ENCODE measurements at regions not wholly inside any gene's neighbourhood (a gene's known extent, or its start where the extent isn't known, plus 50 kb on each side); places are given as distances from the start of the nearest gene placed in this dataset.

DNA sequence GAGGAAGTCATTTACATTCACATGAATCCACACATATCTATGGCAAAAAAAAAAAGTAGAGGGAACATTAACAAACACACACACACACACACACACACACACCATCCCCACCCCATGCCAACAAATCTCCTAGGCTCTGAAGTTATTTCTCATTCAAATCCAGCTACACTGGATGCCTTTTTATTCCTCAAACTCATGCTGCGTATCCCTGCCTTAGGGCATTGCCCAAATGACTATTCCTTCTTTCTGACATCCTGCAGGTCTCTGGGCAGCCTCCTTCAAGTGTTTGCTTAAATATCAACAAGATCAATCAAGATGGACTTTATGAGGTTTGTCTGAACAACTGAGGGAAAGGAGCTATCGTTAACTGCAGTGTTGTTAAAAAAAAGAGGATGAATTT lies 106.5 kb upstream of the FAM9A start:
- TF ChIP-seq, protein P1, sequence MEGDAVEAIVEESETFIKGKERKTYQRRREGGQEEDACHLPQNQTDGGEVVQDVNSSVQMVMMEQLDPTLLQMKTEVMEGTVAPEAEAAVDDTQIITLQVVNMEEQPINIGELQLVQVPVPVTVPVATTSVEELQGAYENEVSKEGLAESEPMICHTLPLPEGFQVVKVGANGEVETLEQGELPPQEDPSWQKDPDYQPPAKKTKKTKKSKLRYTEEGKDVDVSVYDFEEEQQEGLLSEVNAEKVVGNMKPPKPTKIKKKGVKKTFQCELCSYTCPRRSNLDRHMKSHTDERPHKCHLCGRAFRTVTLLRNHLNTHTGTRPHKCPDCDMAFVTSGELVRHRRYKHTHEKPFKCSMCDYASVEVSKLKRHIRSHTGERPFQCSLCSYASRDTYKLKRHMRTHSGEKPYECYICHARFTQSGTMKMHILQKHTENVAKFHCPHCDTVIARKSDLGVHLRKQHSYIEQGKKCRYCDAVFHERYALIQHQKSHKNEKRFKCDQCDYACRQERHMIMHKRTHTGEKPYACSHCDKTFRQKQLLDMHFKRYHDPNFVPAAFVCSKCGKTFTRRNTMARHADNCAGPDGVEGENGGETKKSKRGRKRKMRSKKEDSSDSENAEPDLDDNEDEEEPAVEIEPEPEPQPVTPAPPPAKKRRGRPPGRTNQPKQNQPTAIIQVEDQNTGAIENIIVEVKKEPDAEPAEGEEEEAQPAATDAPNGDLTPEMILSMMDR (conservative IDR thresholded peaks at IDR 0.05; ENCODE audit: low read depth, low read length): no peak
- no peak for DNase-seq (ENCODE audit: low read depth)
- H3K4me3 ChIP-seq (ENCODE audit: low read depth, low read length): no peak overlapping the region

DNA sequence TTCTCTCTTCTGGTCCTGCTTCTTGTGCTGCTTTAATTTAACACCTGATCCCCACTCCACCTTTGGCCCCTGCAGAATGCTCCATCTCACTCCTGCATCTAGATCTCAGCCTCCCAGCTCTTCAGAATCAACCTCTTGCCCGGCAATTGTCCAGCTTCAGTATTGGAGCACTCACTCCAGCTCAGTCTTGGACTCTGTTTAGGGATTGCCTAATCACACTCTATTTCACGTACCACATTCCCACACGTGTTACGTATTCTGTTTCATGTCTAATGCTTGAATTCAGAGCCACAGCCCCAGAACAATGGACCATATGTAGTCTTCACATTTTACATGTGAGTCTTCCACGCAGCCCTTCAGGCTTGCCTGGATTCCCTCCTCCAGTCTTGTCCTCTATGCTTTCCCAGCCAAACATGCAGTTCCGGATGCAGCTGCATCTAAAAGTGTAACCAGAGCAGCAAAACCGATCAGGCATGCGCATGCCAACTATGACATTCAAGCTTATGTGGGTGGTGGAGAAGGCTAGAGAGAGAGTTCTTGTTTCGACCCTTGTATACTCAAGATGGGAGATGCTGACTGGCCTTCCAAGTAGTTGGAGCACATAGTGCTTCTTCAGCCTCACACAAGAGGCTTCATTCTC lies 105.2 kb upstream of the FAM9A start:
- TF ChIP-seq, protein P1 (conservative IDR thresholded peaks at IDR 0.05; ENCODE audit: low read depth, low read length): no peak

DNA sequence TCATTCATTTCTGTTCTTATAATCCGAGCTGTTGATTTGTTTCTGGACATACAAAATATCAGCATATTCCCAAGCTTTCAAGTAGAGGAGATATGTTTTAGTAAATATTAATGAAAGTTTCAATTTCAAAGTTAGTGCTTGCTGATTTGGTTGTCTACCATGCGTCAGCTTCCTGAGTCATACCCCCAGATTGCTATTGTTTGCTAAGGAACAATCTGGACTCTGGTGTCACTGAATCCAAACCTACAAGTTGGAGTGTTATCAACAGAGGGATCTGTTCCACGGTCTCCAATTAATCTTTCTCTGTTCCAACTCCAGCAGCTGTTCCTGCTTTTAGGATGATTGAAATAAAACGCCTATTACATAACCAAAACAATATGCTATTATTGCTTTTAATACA lies 96.1 kb upstream of the FAM9A start:
- TF ChIP-seq, protein P1 (conservative IDR thresholded peaks at IDR 0.05; ENCODE audit: low read depth, low read length): no peak
- H3K4me3 ChIP-seq (ENCODE audit: low read depth, low read length): no peak overlapping the region
- no peak for DNase-seq (ENCODE audit: low read depth)

More for the DNA sequence above, 105.2 kb upstream of the FAM9A start:
- DNase-seq (ENCODE audit: low read depth): no peak
- H3K4me3 ChIP-seq (ENCODE audit: low read depth, low read length): no peak overlapping the region

DNA sequence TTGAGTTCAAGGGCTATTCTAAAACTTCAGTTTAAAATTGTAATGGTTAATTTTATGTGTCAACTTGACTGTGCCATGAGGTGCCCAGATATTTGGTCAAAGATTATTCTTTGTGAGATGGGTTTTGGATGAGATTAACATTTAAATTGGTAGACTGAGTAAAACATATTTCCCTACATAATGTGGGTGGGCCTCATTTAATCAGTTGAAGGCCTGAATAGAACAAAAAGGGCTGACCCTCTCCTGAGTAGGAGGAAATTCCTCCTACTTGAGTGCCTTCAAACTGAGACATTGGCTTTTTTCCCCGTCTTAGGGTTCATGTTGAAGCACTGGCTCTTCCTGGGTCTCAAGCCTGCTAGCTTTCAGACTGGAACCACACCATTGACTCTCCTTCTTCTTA lies 89.6 kb upstream of the FAM9A start:
- TF ChIP-seq, protein P1 (conservative IDR thresholded peaks at IDR 0.05; ENCODE audit: low read depth, low read length): no peak
- no peak for DNase-seq (ENCODE audit: low read depth)
- no peak overlapping the region for H3K4me3 ChIP-seq (ENCODE audit: low read depth, low read length)

DNA sequence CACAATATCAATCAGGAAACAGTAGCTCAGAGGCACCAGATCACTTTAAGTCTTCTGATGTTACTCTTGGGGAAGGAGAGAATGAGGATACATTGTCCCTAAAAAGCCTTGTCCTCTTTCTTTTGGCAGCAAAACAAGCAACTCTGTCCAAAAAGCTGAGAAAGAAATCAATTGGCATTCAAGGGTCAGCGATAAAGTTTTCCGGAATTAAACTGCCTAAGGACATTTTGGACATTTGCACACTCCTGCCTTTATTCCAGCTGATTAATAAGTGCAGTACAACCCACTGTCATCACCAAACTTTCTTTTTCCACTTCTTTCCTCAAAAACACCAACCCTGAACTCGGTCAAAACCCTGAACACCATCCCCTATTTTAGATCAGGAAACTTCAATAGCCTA lies 85.8 kb upstream of the FAM9A start:
- H3K4me3 ChIP-seq (ENCODE audit: low read depth, low read length): no peak overlapping the region
- no peak for DNase-seq (ENCODE audit: low read depth)
- TF ChIP-seq, protein P1 (conservative IDR thresholded peaks at IDR 0.05; ENCODE audit: low read depth, low read length): no peak

DNA sequence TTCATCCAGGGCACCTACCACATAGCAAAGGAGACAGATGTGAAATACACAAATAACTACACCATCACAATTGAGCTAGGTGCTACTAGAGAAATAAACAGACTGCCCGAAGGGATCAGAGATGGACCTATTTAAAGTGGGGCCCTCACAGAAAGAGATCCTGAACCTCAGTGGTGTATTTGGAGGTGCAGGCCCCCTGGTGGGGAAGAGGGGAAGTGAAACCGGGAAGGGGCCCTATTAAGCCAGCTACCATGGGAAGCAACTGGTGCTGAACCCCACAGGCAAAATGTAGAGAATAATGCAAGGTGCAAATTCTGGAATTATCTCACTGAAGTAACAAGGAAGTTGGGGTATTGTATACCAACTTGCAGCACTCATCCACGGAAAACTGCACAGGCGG lies 78.6 kb upstream of the FAM9A start:
- no peak for DNase-seq (ENCODE audit: low read depth)
- TF ChIP-seq, protein P1 (conservative IDR thresholded peaks at IDR 0.05; ENCODE audit: low read depth, low read length): peak; percentile 64
- H3K4me3 ChIP-seq (ENCODE audit: low read depth, low read length): no peak overlapping the region

DNA sequence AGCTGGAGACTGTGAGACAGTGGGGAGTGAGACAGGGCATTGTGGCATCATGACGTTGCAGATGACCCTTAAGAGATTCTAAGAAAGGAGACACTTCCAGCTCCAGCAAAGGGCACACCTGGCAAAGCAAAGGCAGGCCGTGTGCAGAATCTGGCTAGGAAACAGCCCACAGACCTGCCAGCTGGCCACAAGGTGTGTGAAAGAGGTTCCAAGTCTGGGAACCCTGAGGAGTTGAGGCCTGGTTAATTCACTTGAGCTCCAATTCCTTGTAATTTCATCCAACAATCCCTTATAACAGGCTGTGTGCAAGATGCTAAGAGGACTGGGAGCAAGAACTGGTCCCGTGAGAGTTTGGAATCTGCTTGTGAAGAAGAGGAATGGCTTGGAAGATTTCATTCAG lies 72.8 kb upstream of the FAM9A start:
- TF ChIP-seq, protein P1 (conservative IDR thresholded peaks at IDR 0.05; ENCODE audit: low read depth, low read length): no peak
- no peak for DNase-seq (ENCODE audit: low read depth)
- no peak overlapping the region for H3K4me3 ChIP-seq (ENCODE audit: low read depth, low read length)
